Stomach smooth muscle (tissue), 2 donors: ENCODE measurements at regions not wholly inside any gene's neighbourhood (a gene's known extent, or its start where the extent isn't known, plus 50 kb on each side); places are given as distances from the start of the nearest gene placed in this dataset.

Experiments used
- H3K27ac ChIP-seq: one replicate; pipeline ENCODE4 v1.7.0; 2013; ENCODE audit warnings: mild to moderate bottlenecking, low read length, inconsistent platforms
- H3K27me3 ChIP-seq, 2 donors: one replicate each; pipeline ENCODE4 v1.7.0; 2013; ENCODE audit warnings: low read length in 2 of 2; ENCODE audit not compliant: insufficient read depth in 2 of 2, control insufficient read depth in 1 of 2
- H3K36me3 ChIP-seq, 2 donors: one replicate each; pipeline ENCODE4 v1.7.0; 2013; ENCODE audit warnings: low read length in 2 of 2; ENCODE audit not compliant: control insufficient read depth in 2 of 2, insufficient read depth in 2 of 2
- H3K4me1 ChIP-seq: one replicate; pipeline ENCODE4 v1.7.0; 2013; ENCODE audit warnings: low read length; ENCODE audit not compliant: control insufficient read depth, insufficient read depth
- H3K4me3 ChIP-seq, 2 donors: one replicate each; pipeline ENCODE4 v1.7.0; 2013; ENCODE audit warnings: low read length in 2 of 2
- H3K9ac ChIP-seq, 2 donors: one replicate each; pipeline ENCODE4 v1.7.0; 2013; ENCODE audit warnings: low read length in 2 of 2, mild to moderate bottlenecking in 1 of 2
- H3K9me3 ChIP-seq, 2 donors: one replicate each; pipeline ENCODE4 v1.7.0; 2013; ENCODE audit warnings: low read length in 2 of 2; ENCODE audit not compliant: control insufficient read depth in 2 of 2
- donor health status: healthy.
- donor health status: Pancreatic carcinoma.

GRCh38 chr12:85657836-85658630, 178.2 kb downstream of the RASSF9 start:
- H3K9ac ChIP-seq, result no peak overlapping the region
- H3K4me1 ChIP-seq, result no peaks in the 10 kb centered on the region
- no peaks in the 10 kb centered on the region for H3K27me3 ChIP-seq
- H3K4me3 ChIP-seq, result no peak overlapping the region
- H3K36me3 ChIP-seq, result no peaks in the 10 kb centered on the region
- H3K9me3 ChIP-seq, result peaks cover 0 to 2% of the 10 kb centered on the region in 2 donors
- no peak overlapping the region for H3K27ac ChIP-seq

- H3K4me1 ChIP-seq, result no peaks in the 10 kb centered on the region
- H3K36me3 ChIP-seq, result no peaks in the 10 kb centered on the region
- peaks cover 0 to 2% of the 10 kb centered on the region in 2 donors for H3K9me3 ChIP-seq
- no peak overlapping the region for H3K9ac ChIP-seq
- H3K27me3 ChIP-seq, result no peaks in the 10 kb centered on the region
- H3K4me3 ChIP-seq, result no peak overlapping the region
- no peak overlapping the region for H3K27ac ChIP-seq
These were observed 176.3 kb downstream of the RASSF9 start for GRCh38 chr12:85659754-85660530.

GRCh38 chr12:85661461-85662206, 174.6 kb downstream of the RASSF9 start:
- Histone ChIP-seq H3K27me3 (no peaks in the 10 kb centered on the region), H3K9me3 (peaks cover 0 to 2% of the 10 kb centered on the region in 2 donors), H3K4me1 (no peaks in the 10 kb centered on the region), H3K27ac (no peak overlapping the region), H3K9ac (no peak overlapping the region), H3K36me3 (no peaks in the 10 kb centered on the region), H3K4me3 (no peak overlapping the region)

- H3K4me3 ChIP-seq, result no peak overlapping the region
- peaks cover 0 to 2% of the 10 kb centered on the region in 2 donors for H3K9me3 ChIP-seq
- H3K27me3 ChIP-seq, result no peaks in the 10 kb centered on the region
- H3K36me3 ChIP-seq, result no peaks in the 10 kb centered on the region
- no peak overlapping the region for H3K9ac ChIP-seq
- H3K27ac ChIP-seq, result no peak overlapping the region
- H3K4me1 ChIP-seq, result no peaks in the 10 kb centered on the region
These were observed 174.0 kb downstream of the RASSF9 start for GRCh38 chr12:85662207-85662602.

DNA sequence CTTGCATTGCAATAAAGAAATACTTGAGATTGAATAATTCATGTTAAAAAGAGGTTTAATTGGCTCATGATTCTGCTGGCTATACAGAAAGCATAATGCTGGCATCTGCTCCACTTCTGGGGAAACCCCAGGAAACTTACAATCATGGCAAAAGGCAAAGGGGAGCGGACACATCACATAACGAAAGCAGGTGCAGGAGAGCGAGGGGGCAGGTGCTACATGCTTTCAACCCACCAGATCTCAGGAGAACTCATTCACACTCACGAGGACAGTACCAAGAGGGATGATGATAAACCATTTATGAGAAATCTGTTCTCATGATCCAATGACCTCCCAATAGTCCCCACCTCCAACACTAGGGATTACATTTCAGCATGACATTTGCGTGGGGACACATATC, 172.6 kb downstream of the RASSF9 start:
- no peaks in the 10 kb centered on the region for H3K4me1 ChIP-seq
- H3K36me3 ChIP-seq, result no peaks in the 10 kb centered on the region
- H3K9me3 ChIP-seq, result no peaks in the 10 kb centered on the region
- no peaks in the 10 kb centered on the region for H3K27me3 ChIP-seq
- H3K4me3 ChIP-seq, result no peak overlapping the region
- H3K9ac ChIP-seq, result no peak overlapping the region
- H3K27ac ChIP-seq, result no peak overlapping the region

DNA sequence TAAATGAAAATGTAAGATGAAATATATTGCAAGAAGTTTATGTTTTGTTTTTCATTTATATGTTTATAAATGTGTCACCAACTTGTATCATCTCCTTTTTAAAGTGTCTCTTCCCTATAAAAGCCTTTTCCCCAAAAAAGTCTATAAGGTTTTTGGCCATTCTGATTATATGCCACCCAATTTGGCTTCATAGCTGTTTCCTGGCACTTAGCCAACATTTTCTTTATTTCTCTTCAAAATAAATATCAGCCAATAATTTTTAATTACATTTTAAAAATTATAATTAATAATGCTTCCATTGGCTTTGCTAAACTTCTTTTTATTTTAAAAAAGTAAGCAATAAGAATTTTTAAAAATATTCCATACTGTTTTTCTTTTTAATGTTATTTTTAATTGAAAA, 171.8 kb downstream of the RASSF9 start:
- H3K9ac ChIP-seq, result no peak overlapping the region
- H3K4me3 ChIP-seq, result no peak overlapping the region
- no peaks in the 10 kb centered on the region for H3K9me3 ChIP-seq
- H3K4me1 ChIP-seq, result no peaks in the 10 kb centered on the region
- H3K27ac ChIP-seq, result no peak overlapping the region
- H3K36me3 ChIP-seq, result no peaks in the 10 kb centered on the region
- no peaks in the 10 kb centered on the region for H3K27me3 ChIP-seq

- no peak overlapping the region for H3K4me3 ChIP-seq
These were observed 166.3 kb downstream of the RASSF9 start for GRCh38 chr12:85669911-85670310.

GRCh38 chr12:85672436-85672835, 163.8 kb downstream of the RASSF9 start:
- Histone ChIP-seq H3K27me3 (no peaks in the 10 kb centered on the region), H3K9ac (no peak overlapping the region), H3K9me3 (no peaks in the 10 kb centered on the region), H3K36me3 (no peaks in the 10 kb centered on the region), H3K4me3 (no peak overlapping the region), H3K4me1 (no peaks in the 10 kb centered on the region), H3K27ac (no peak overlapping the region)

More at GRCh38 chr12:85669911-85670310, 166.3 kb downstream of the RASSF9 start:
- Histone ChIP-seq H3K9me3 (no peaks in the 10 kb centered on the region), H3K4me1 (no peaks in the 10 kb centered on the region), H3K36me3 (no peaks in the 10 kb centered on the region), H3K27ac (no peak overlapping the region), H3K9ac (no peak overlapping the region), H3K27me3 (no peaks in the 10 kb centered on the region)

DNA sequence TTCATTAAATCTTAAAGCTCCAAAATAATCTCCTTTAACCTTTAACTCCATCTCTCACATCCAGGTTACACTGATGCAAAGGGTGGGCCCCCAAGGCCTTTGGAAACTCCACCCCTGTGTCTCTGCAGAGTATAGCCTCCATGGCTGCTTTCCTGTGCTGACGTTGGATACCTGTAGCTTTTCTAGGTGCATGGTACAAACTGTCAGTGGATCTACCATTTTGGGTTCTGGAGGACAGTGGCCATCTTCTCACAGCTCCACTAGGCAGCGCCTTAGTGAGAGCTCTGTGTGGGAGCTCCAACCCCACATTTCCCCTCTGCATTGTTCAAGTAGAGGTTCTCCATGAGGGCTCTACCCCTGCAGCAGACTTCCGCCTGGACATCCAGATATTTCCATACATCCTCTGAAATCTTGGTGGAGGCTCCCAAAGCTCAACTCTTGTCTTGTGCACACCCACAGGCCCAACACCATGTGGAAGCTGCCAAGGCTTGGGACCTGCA, 162.2 kb downstream of the RASSF9 start:
- Histone ChIP-seq H3K36me3 (no peaks in the 10 kb centered on the region), H3K27ac (no peak overlapping the region), H3K4me3 (no peak overlapping the region), H3K9ac (no peak overlapping the region), H3K4me1 (no peaks in the 10 kb centered on the region), H3K9me3 (no peaks in the 10 kb centered on the region), H3K27me3 (no peaks in the 10 kb centered on the region)

- H3K9me3 ChIP-seq, result no peaks in the 10 kb centered on the region
- no peak overlapping the region for H3K4me3 ChIP-seq
- H3K27me3 ChIP-seq, result no peaks in the 10 kb centered on the region
- H3K9ac ChIP-seq, result no peak overlapping the region
- H3K4me1 ChIP-seq, result no peaks in the 10 kb centered on the region
- no peak overlapping the region for H3K27ac ChIP-seq
- H3K36me3 ChIP-seq, result no peaks in the 10 kb centered on the region
These were observed 159.1 kb downstream of the RASSF9 start for GRCh38 chr12:85676816-85677749.
